ENCODE measurements at regions not wholly inside any gene's neighbourhood (a gene's known extent, or its start where the extent isn't known, plus 50 kb on each side); places are given as distances from the start of the nearest gene placed in this dataset.

GRCh38 chr13:37482331-37482730 is 116.2 kb downstream of the POSTN start:
- no peak overlapping the region for H3K18ac ChIP-seq (ENCODE audit: low read depth in 1 of 2, low read length in 2 of 2)
- no CpG with 5 or more reads among the region's 2 CpGs for WGBS
- H3K36me3 ChIP-seq (ENCODE audit: control insufficient read depth in 1 of 2, insufficient read depth in 2 of 2, low read depth in 1 of 2, low read length in 2 of 2), result no peaks in the 10 kb centered on the region
- H2BK5ac ChIP-seq (ENCODE audit: low read depth, low read length, poor library complexity, severe bottlenecking), result no peak overlapping the region
- no peak overlapping the region for H2BK120ac ChIP-seq (ENCODE audit: low read depth, low read length)
- no peak overlapping the region for H4K91ac ChIP-seq (ENCODE audit: low read length)
- no peak overlapping the region for H3K14ac ChIP-seq (ENCODE audit: low read length in 2 of 2)
- H3K9me3 ChIP-seq (ENCODE audit: control insufficient read depth, low read length), result no peaks in the 10 kb centered on the region
- no peak overlapping the region for H3K4me2 ChIP-seq (ENCODE audit: low read length, poor library complexity, severe bottlenecking)
- H3K79me1 ChIP-seq (replicated peaks; ENCODE audit: low read length, poor library complexity, severe bottlenecking), result no peaks in the 10 kb centered on the region
- peak overlapping the region; percentile 62 for H3K9ac ChIP-seq (ENCODE audit: low read length)
- H3K4me3 ChIP-seq (ENCODE audit: insufficient read depth in 1 of 2, low read depth in 1 of 2, low read length in 2 of 2), result no peak overlapping the region
- no peak overlapping the region for H2AK5ac ChIP-seq (ENCODE audit: low read length, severe bottlenecking)
- no peak for DNase-seq
- H2BK12ac ChIP-seq (ENCODE audit: low read length in 2 of 2), result no peak overlapping the region
- H3K27me3 ChIP-seq (ENCODE audit: control insufficient read depth in 1 of 2, insufficient read depth in 1 of 2, low read length in 2 of 2), result no peaks in the 10 kb centered on the region
- no peak overlapping the region for H3K27ac ChIP-seq (ENCODE audit: low read length, poor library complexity, severe bottlenecking)
- no peaks in the 10 kb centered on the region for H3K4me1 ChIP-seq (ENCODE audit: control insufficient read depth, insufficient read depth, low read depth, low read length)
- H2BK15ac ChIP-seq (ENCODE audit: low read depth, poor library complexity, severe bottlenecking), result no peak overlapping the region
- H2AFZ ChIP-seq (ENCODE audit: low read depth, low read length), result no peak overlapping the region
- no peak overlapping the region for H3K23ac ChIP-seq (ENCODE audit: low read length in 2 of 2)
- H4K8ac ChIP-seq (ENCODE audit: low read length), result no peak overlapping the region
- H3K4ac ChIP-seq (ENCODE audit: low read depth in 1 of 2, low read length in 2 of 2), result no peak overlapping the region

DNA sequence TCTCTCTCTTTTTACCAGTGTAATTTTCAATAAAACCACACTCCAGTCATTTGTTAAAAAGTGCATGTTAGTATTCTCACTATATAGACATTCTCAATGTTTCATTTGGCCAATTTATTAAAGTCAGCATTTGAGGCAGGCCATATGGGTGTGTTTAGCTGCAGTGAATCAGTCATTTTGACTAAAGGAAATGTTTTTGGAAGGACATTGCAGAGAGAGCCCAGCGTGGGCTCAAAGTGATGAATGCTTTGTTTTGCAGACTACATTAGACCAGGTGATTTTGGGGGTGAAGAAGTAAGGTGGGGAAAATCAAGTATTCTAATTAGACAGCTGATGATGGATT is 116.7 kb downstream of the POSTN start:
- 74% methylated on average over 1 of the region's 1 CpG for WGBS
- H3K9ac ChIP-seq (ENCODE audit: low read length), result peak overlapping the region; percentile 62
- H3K79me1 ChIP-seq (replicated peaks; ENCODE audit: low read length, poor library complexity, severe bottlenecking), result no peaks in the 10 kb centered on the region
- no peak overlapping the region for H3K23ac ChIP-seq (ENCODE audit: low read length in 2 of 2)
- H3K4ac ChIP-seq (ENCODE audit: low read depth in 1 of 2, low read length in 2 of 2), result no peak overlapping the region
- no peak overlapping the region for H2BK120ac ChIP-seq (ENCODE audit: low read depth, low read length)
- no peak overlapping the region for H2BK5ac ChIP-seq (ENCODE audit: low read depth, low read length, poor library complexity, severe bottlenecking)
- no peaks in the 10 kb centered on the region for H3K4me1 ChIP-seq (ENCODE audit: control insufficient read depth, insufficient read depth, low read depth, low read length)
- no peak overlapping the region for H2BK12ac ChIP-seq (ENCODE audit: low read length in 2 of 2)
- H4K91ac ChIP-seq (ENCODE audit: low read length), result no peak overlapping the region
- H3K18ac ChIP-seq (ENCODE audit: low read depth in 1 of 2, low read length in 2 of 2), result no peak overlapping the region
- H2AK5ac ChIP-seq (ENCODE audit: low read length, severe bottlenecking), result no peak overlapping the region
- peak overlapping the region in 1 of 2 experiments; percentile 3 for H3K4me3 ChIP-seq (ENCODE audit: insufficient read depth in 1 of 2, low read depth in 1 of 2, low read length in 2 of 2)
- H3K36me3 ChIP-seq (ENCODE audit: control insufficient read depth in 1 of 2, insufficient read depth in 2 of 2, low read depth in 1 of 2, low read length in 2 of 2), result no peaks in the 10 kb centered on the region
- DNase-seq, result no peak
- no peak overlapping the region for H3K4me2 ChIP-seq (ENCODE audit: low read length, poor library complexity, severe bottlenecking)
- H2BK15ac ChIP-seq (ENCODE audit: low read depth, poor library complexity, severe bottlenecking), result no peak overlapping the region
- no peaks in the 10 kb centered on the region for H3K9me3 ChIP-seq (ENCODE audit: control insufficient read depth, low read length)
- H2AFZ ChIP-seq (ENCODE audit: low read depth, low read length), result no peak overlapping the region
- no peak overlapping the region for H4K8ac ChIP-seq (ENCODE audit: low read length)
- no peak overlapping the region for H3K14ac ChIP-seq (ENCODE audit: low read length in 2 of 2)
- no peak overlapping the region for H3K27ac ChIP-seq (ENCODE audit: low read length, poor library complexity, severe bottlenecking)
- H3K27me3 ChIP-seq (ENCODE audit: control insufficient read depth in 1 of 2, insufficient read depth in 1 of 2, low read length in 2 of 2), result no peaks in the 10 kb centered on the region

DNA sequence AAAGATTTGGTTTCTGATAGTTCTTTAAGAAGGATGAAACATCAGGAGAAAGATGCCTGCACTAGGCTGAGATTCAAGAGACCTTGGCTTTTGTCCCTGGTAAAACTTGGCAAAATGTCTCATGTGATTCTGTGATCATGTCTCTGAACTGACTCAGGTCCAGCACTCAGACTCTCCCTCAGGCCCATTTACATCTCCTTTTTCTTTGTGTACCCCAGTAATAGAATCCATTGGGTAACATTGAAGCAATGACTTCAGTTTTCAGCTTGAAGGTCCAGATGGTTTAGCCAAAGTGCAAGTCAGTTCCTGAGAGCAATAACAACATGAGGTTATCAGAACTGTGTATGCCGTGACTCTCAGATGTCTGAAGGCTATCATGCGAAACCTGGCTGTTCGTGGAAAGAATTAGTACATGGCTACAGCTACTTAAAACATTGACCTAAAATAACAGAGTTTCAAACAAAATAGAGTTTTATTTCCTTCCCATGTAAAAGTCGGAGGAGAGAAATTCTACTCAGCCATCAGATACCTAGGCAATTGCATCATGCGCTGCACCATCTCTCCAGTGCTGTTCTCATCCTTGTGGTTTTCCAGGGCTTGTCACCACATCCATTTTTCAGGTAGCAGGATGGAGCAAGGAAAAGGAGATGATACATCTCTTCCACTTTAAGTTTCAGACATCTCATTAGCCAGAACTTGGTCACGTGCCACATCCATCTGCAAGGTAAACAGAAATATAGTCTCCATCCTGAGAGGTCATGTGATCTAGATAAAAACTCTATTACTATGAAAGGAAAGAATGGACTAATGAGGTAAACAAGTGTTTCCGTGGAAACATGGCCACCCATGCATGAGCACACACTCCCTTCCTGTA is 117.3 kb downstream of the POSTN start:
- Histone ChIP-seq H3K79me1 (replicated peaks; ENCODE audit: low read length, poor library complexity, severe bottlenecking) (no peaks in the 10 kb centered on the region), H3K27me3 (ENCODE audit: control insufficient read depth in 1 of 2, insufficient read depth in 1 of 2, low read length in 2 of 2) (no peaks in the 10 kb centered on the region), H3K4me2 (ENCODE audit: low read length, poor library complexity, severe bottlenecking) (no peak overlapping the region), H2BK15ac (ENCODE audit: low read depth, poor library complexity, severe bottlenecking) (no peak overlapping the region), H2BK5ac (ENCODE audit: low read depth, low read length, poor library complexity, severe bottlenecking) (no peak overlapping the region), H2BK120ac (ENCODE audit: low read depth, low read length) (no peak overlapping the region), H2BK12ac (ENCODE audit: low read length in 2 of 2) (no peak overlapping the region), H3K36me3 (ENCODE audit: control insufficient read depth in 1 of 2, insufficient read depth in 2 of 2, low read depth in 1 of 2, low read length in 2 of 2) (no peaks in the 10 kb centered on the region), H3K14ac (ENCODE audit: low read length in 2 of 2) (no peak overlapping the region), H3K4me3 (ENCODE audit: insufficient read depth in 1 of 2, low read depth in 1 of 2, low read length in 2 of 2) (peak overlapping the region in 1 of 2 experiments; percentile 3), H3K4me1 (ENCODE audit: control insufficient read depth, insufficient read depth, low read depth, low read length) (no peaks in the 10 kb centered on the region), H3K9me3 (ENCODE audit: control insufficient read depth, low read length) (no peaks in the 10 kb centered on the region), H4K91ac (ENCODE audit: low read length) (no peak overlapping the region), H4K8ac (ENCODE audit: low read length) (no peak overlapping the region), H3K23ac (ENCODE audit: low read length in 2 of 2) (no peak overlapping the region), H3K9ac (ENCODE audit: low read length) (peak overlapping the region; percentile 62), H2AFZ (ENCODE audit: low read depth, low read length) (no peak overlapping the region), H3K27ac (ENCODE audit: low read length, poor library complexity, severe bottlenecking) (no peak overlapping the region), H3K18ac (ENCODE audit: low read depth in 1 of 2, low read length in 2 of 2) (peak overlapping the region in 1 of 2 experiments; percentile 14), H2AK5ac (ENCODE audit: low read length, severe bottlenecking) (no peak overlapping the region), H3K4ac (ENCODE audit: low read depth in 1 of 2, low read length in 2 of 2) (no peak overlapping the region)
- peak; percentile 55 for DNase-seq
- 97% methylated on average over 5 of the region's 7 CpGs for WGBS

GRCh38 chr13:37479916-37480315 is 118.7 kb downstream of the POSTN start:
- H3K23ac ChIP-seq (ENCODE audit: low read length in 2 of 2), result no peak overlapping the region
- H2BK5ac ChIP-seq (ENCODE audit: low read depth, low read length, poor library complexity, severe bottlenecking), result no peak overlapping the region
- H2BK120ac ChIP-seq (ENCODE audit: low read depth, low read length), result no peak overlapping the region
- H3K4me1 ChIP-seq (ENCODE audit: control insufficient read depth, insufficient read depth, low read depth, low read length), result no peaks in the 10 kb centered on the region
- no peak overlapping the region for H3K14ac ChIP-seq (ENCODE audit: low read length in 2 of 2)
- no peak overlapping the region for H3K18ac ChIP-seq (ENCODE audit: low read depth in 1 of 2, low read length in 2 of 2)
- no peak overlapping the region for H4K91ac ChIP-seq (ENCODE audit: low read length)
- no peaks in the 10 kb centered on the region for H3K36me3 ChIP-seq (ENCODE audit: control insufficient read depth in 1 of 2, insufficient read depth in 2 of 2, low read depth in 1 of 2, low read length in 2 of 2)
- no peaks in the 10 kb centered on the region for H3K27me3 ChIP-seq (ENCODE audit: control insufficient read depth in 1 of 2, insufficient read depth in 1 of 2, low read length in 2 of 2)
- H3K79me1 ChIP-seq (replicated peaks; ENCODE audit: low read length, poor library complexity, severe bottlenecking), result no peaks in the 10 kb centered on the region
- WGBS, result 100% methylated on average over 1 of the region's 1 CpG
- H2BK15ac ChIP-seq (ENCODE audit: low read depth, poor library complexity, severe bottlenecking), result no peak overlapping the region
- no peak overlapping the region for H2BK12ac ChIP-seq (ENCODE audit: low read length in 2 of 2)
- DNase-seq, result no peak
- H3K27ac ChIP-seq (ENCODE audit: low read length, poor library complexity, severe bottlenecking), result no peak overlapping the region
- H3K4me3 ChIP-seq (ENCODE audit: insufficient read depth in 1 of 2, low read depth in 1 of 2, low read length in 2 of 2), result no peak overlapping the region
- H3K9me3 ChIP-seq (ENCODE audit: control insufficient read depth, low read length), result no peaks in the 10 kb centered on the region
- H4K8ac ChIP-seq (ENCODE audit: low read length), result no peak overlapping the region
- no peak overlapping the region for H3K4me2 ChIP-seq (ENCODE audit: low read length, poor library complexity, severe bottlenecking)
- H2AFZ ChIP-seq (ENCODE audit: low read depth, low read length), result no peak overlapping the region
- no peak overlapping the region for H3K9ac ChIP-seq (ENCODE audit: low read length)
- H2AK5ac ChIP-seq (ENCODE audit: low read length, severe bottlenecking), result no peak overlapping the region
- no peak overlapping the region for H3K4ac ChIP-seq (ENCODE audit: low read depth in 1 of 2, low read length in 2 of 2)
